ENCODE measurements at regions not wholly inside any gene's neighbourhood (a gene's known extent, or its start where the extent isn't known, plus 50 kb on each side); places are given as distances from the start of the nearest gene placed in this dataset.

DNA sequence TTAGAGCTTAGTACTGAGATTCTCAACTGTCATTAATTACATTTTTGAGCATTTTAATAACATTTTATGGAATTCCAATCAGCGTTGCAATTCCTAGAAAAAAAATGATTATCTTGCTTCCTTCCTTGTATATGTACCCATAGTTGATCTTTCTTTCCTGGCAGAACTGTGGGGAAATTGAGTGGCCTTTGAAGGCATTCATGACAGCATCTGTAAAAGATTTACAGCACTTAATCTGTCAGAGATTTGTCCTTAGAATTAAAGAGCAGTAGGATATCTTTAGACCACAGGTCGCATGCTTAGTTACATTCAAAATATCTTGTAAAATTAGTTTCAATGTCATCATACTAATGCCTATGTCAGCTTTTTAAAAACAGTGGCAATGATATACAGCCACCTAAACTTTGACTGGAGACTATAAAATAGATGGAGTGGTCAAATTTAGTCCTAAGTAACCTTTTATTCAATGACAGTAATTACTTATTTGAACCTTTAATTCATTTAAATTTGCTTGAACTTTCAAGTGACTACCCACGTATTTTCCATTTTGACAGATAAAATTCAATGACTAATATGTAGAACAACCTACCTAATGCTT lies 692.0 kb downstream of the NCAM2 start:
- H3K4me3 ChIP-seq, result no peak overlapping the region
- no peaks in the 10 kb centered on the region for H3K9me3 ChIP-seq
- TF ChIP-seq, protein P1, sequence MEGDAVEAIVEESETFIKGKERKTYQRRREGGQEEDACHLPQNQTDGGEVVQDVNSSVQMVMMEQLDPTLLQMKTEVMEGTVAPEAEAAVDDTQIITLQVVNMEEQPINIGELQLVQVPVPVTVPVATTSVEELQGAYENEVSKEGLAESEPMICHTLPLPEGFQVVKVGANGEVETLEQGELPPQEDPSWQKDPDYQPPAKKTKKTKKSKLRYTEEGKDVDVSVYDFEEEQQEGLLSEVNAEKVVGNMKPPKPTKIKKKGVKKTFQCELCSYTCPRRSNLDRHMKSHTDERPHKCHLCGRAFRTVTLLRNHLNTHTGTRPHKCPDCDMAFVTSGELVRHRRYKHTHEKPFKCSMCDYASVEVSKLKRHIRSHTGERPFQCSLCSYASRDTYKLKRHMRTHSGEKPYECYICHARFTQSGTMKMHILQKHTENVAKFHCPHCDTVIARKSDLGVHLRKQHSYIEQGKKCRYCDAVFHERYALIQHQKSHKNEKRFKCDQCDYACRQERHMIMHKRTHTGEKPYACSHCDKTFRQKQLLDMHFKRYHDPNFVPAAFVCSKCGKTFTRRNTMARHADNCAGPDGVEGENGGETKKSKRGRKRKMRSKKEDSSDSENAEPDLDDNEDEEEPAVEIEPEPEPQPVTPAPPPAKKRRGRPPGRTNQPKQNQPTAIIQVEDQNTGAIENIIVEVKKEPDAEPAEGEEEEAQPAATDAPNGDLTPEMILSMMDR (IDR thresholded peaks at IDR 0.05), result no peak
- DNase-seq, result no peak
- H3K9ac ChIP-seq (ENCODE audit: low read depth in 2 of 2, low read length in 2 of 2), result no peak overlapping the region
- no peak overlapping the region for H3K27ac ChIP-seq
- intact Hi-C loops (cut with DNase I), result no loop called here
- H3K4me1 ChIP-seq, result no peaks in the 10 kb centered on the region
- H3K36me3 ChIP-seq, result no peaks in the 10 kb centered on the region
- no peaks in the 10 kb centered on the region for H3K27me3 ChIP-seq

DNA sequence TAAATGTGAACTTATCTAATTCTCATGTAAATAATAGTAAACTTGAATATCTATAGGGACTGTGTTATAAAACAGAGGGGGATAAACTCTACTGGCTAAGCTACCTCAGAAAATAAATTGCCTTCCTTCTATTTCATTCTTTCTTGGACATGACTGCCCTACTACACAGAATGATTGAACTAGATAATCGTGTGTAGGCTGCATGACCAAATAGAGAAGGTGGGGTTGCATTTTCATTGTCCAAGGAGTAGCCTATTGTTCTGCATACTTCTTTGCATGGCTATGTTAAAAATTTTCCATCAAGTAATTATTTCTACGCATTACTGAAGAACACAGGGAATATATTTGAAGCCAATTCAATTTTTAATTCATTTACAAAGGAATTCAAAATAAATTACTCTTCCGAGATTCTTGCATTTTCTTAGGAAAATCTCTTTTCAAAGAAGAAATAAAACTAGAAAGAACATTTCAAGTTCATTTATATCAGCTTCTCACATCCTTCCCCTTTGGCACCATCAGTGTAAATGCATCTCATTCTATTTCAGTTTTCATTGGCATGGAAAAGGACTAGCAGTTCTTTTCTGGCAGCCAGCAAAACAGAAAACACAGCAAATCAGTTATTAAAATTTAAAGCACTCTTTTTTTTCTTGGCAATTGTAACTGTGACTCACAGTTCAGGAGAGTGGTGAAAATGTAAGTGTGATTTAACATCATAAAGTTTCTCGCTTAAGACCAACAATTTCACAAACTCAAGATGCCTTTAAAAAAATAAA lies 714.7 kb downstream of the NCAM2 start:
- no peak overlapping the region for H3K4me3 ChIP-seq
- H3K27me3 ChIP-seq, result no peaks in the 10 kb centered on the region
- H3K9me3 ChIP-seq, result no peaks in the 10 kb centered on the region
- TF ChIP-seq, protein P1 (IDR thresholded peaks at IDR 0.05), result no peak
- no peak for DNase-seq
- no peak overlapping the region for H3K9ac ChIP-seq (ENCODE audit: low read depth in 2 of 2, low read length in 2 of 2)
- intact Hi-C loops (cut with DNase I), result no loop called here
- no peak overlapping the region for H3K27ac ChIP-seq
- H3K36me3 ChIP-seq, result no peaks in the 10 kb centered on the region
- H3K4me1 ChIP-seq, result no peaks in the 10 kb centered on the region

DNA sequence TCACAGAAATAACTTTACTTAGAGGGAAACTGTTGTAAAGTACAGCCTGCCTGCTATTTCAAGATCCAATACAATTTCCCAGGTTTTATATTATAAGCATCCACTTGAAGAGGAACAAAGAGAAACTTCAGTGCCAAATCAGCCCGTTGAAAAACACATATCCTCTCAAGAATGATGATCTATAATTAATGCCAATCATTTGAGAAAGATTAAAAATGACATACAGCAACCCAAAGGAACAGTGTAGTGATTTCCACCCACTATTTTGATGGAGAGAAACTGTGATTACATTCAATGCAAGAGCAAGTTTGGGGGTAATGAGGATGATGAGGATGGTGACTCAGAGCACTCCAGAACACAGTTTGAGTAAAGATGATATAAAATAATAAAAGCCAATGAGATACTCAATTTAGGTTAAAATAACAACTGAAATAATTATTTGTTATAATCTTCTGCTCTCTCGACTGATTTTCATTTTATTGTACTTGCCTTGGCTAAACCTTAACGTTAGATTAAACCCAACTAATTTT lies 715.5 kb downstream of the NCAM2 start:
- Histone ChIP-seq H3K9ac (ENCODE audit: low read depth in 2 of 2, low read length in 2 of 2) (no peak overlapping the region), H3K9me3 (no peaks in the 10 kb centered on the region), H3K4me1 (no peaks in the 10 kb centered on the region), H3K27me3 (no peaks in the 10 kb centered on the region), H3K4me3 (no peak overlapping the region), H3K36me3 (no peaks in the 10 kb centered on the region), H3K27ac (no peak overlapping the region)
- no peak for DNase-seq
- TF ChIP-seq, protein P1 (IDR thresholded peaks at IDR 0.05), result no peak
- intact Hi-C loops (cut with DNase I), result no loop called here

- Histone ChIP-seq H3K27me3 (no peaks in the 10 kb centered on the region), H3K27ac (no peak overlapping the region), H3K9me3 (no peaks in the 10 kb centered on the region), H3K9ac (ENCODE audit: low read depth in 2 of 2, low read length in 2 of 2) (no peak overlapping the region), H3K4me1 (no peaks in the 10 kb centered on the region), H3K4me3 (no peak overlapping the region), H3K36me3 (no peaks in the 10 kb centered on the region)
- no peak for DNase-seq
- intact Hi-C loops (cut with DNase I), result no loop called here
- TF ChIP-seq, protein P1 (IDR thresholded peaks at IDR 0.05), result no peak
These were observed 716.2 kb downstream of the NCAM2 start for GRCh38 chr21:21714426-21714825.

- no peaks in the 10 kb centered on the region for H3K9me3 ChIP-seq
- intact Hi-C loops (cut with DNase I), result no loop called here
- TF ChIP-seq, protein P1 (IDR thresholded peaks at IDR 0.05), result no peak
These were observed 717.2 kb downstream of the NCAM2 start for GRCh38 chr21:21715266-21715969.

More at GRCh38 chr21:21715266-21715969, 717.2 kb downstream of the NCAM2 start:
- no peak for DNase-seq
- Histone ChIP-seq H3K36me3 (no peaks in the 10 kb centered on the region), H3K4me1 (no peaks in the 10 kb centered on the region), H3K9ac (ENCODE audit: low read depth in 2 of 2, low read length in 2 of 2) (no peak overlapping the region), H3K27me3 (no peaks in the 10 kb centered on the region), H3K27ac (no peak overlapping the region), H3K4me3 (no peak overlapping the region)
